Ascending aorta (tissue), 2 donors: ENCODE measurements at regions not wholly inside any gene's neighbourhood (a gene's known extent, or its start where the extent isn't known, plus 50 kb on each side); places are given as distances from the start of the nearest gene placed in this dataset.

Experiments used
- DNase-seq, 2 donors: peaks; one replicate each; pipeline ENCODE4 v3.0.0-alpha.2; 2019; ENCODE audit warnings: low spot score in 2 of 2
- H3K27ac ChIP-seq, 2 donors: fragments of 200-600 bp; sonication (generic); one replicate each; pipeline ENCODE4 v1.5.1; 2016 to 2017; ENCODE audit warnings: mild to moderate bottlenecking in 1 of 2
- H3K27me3 ChIP-seq: fragments of 200-600 bp; sonication (generic); one replicate; pipeline ENCODE4 v1.5.1; 2017
- H3K36me3 ChIP-seq, 2 donors: fragments of 200-600 bp; sonication (generic); one replicate each; pipeline ENCODE4 v1.5.1; 2016
- H3K4me1 ChIP-seq, 2 donors: fragments of 200-600 bp; sonication (generic); one replicate each; pipeline ENCODE4 v1.5.1; 2016 to 2017; ENCODE audit warnings: mild to moderate bottlenecking in 1 of 2
- H3K4me3 ChIP-seq, 2 donors: fragments of 200-600 bp; sonication (generic); one replicate each; pipeline ENCODE4 v1.5.1; 2016 to 2017; ENCODE audit warnings: mild to moderate bottlenecking in 1 of 2
- H3K9me3 ChIP-seq, 2 donors: fragments of 200-600 bp; sonication (generic); one replicate each; pipeline ENCODE4 v1.5.1; 2016
- CTCF ChIP-seq, 3 experiments: fragments of 200-600 bp in 2 of 3; fragments of 450-650 bp in 1 of 3; sonication (generic) in 2 of 3; IDR thresholded peaks; one replicate each; pipeline ENCODE4 v1.5.1; 2016 to 2019; ENCODE audit warnings: antibody characterized with exemption in 3 of 3, mild to moderate bottlenecking in 1 of 3, moderate library complexity in 1 of 3
- intact Hi-C: fragments of 100-400 bp; cut with DNase I; formaldehyde crosslinking; loops from one replicate; pipeline ENCODE4 v1.15.1; 2023

GRCh38 chr1:4565801-4566449, 88.5 kb upstream of the AJAP1 start:
- no peaks in the 10 kb centered on the region for H3K9me3 ChIP-seq
- H3K4me1 ChIP-seq, result no peaks in the 10 kb centered on the region
- intact Hi-C loops, result no loop called here
- H3K36me3 ChIP-seq, result no peaks in the 10 kb centered on the region
- TF ChIP-seq CTCF (IDR thresholded peaks at IDR 0.05), result no peak
- DNase-seq, result no peak
- H3K27ac ChIP-seq, result no peak overlapping the region
- no peaks in the 10 kb centered on the region for H3K27me3 ChIP-seq
- H3K4me3 ChIP-seq, result no peak overlapping the region

GRCh38 chr1:4571263-4571662, 83.1 kb upstream of the AJAP1 start:
- H3K27me3 ChIP-seq, result no peaks in the 10 kb centered on the region
- DNase-seq, result no peak
- no peak for TF ChIP-seq CTCF (IDR thresholded peaks at IDR 0.05)
- no peak overlapping the region for H3K27ac ChIP-seq
- H3K9me3 ChIP-seq, result no peaks in the 10 kb centered on the region
- intact Hi-C loops, result no loop called here
- H3K36me3 ChIP-seq, result no peaks in the 10 kb centered on the region
- no peaks in the 10 kb centered on the region for H3K4me1 ChIP-seq
- no peak overlapping the region for H3K4me3 ChIP-seq

- H3K4me1 ChIP-seq, result no peaks in the 10 kb centered on the region
- H3K9me3 ChIP-seq, result no peaks in the 10 kb centered on the region
- intact Hi-C loops, result no loop called here
- H3K4me3 ChIP-seq, result no peak overlapping the region
- no peak for TF ChIP-seq CTCF (IDR thresholded peaks at IDR 0.05)
- H3K27me3 ChIP-seq, result no peaks in the 10 kb centered on the region
- H3K36me3 ChIP-seq, result no peaks in the 10 kb centered on the region
- no peak overlapping the region for H3K27ac ChIP-seq
- DNase-seq, result no peak
These were observed 80.9 kb upstream of the AJAP1 start for GRCh38 chr1:4573526-4573925.

- no peak for TF ChIP-seq CTCF (IDR thresholded peaks at IDR 0.05)
- Histone ChIP-seq H3K27me3 (no peaks in the 10 kb centered on the region), H3K4me1 (no peaks in the 10 kb centered on the region), H3K36me3 (no peaks in the 10 kb centered on the region), H3K27ac (no peak overlapping the region), H3K9me3 (no peaks in the 10 kb centered on the region), H3K4me3 (no peak overlapping the region)
- intact Hi-C loops, result no loop called here
- no peak for DNase-seq
These were observed 72.6 kb upstream of the AJAP1 start for GRCh38 chr1:4581807-4582206.

GRCh38 chr1:4584449-4584848, 70.0 kb upstream of the AJAP1 start:
- no peaks in the 10 kb centered on the region for H3K36me3 ChIP-seq
- no peaks in the 10 kb centered on the region for H3K27me3 ChIP-seq
- TF ChIP-seq CTCF (IDR thresholded peaks at IDR 0.05), result no peak
- H3K9me3 ChIP-seq, result no peaks in the 10 kb centered on the region
- intact Hi-C loops, result no loop called here
- no peak overlapping the region for H3K4me3 ChIP-seq
- DNase-seq, result no peak
- no peaks in the 10 kb centered on the region for H3K4me1 ChIP-seq
- no peak overlapping the region for H3K27ac ChIP-seq

- H3K36me3 ChIP-seq, result no peaks in the 10 kb centered on the region
- peak in 1 of 3 experiments; percentile 19 for TF ChIP-seq CTCF (IDR thresholded peaks at IDR 0.05)
- H3K4me1 ChIP-seq, result no peaks in the 10 kb centered on the region
- intact Hi-C loops, result no loop called here
- H3K4me3 ChIP-seq, result no peak overlapping the region
- H3K27ac ChIP-seq, result no peak overlapping the region
- DNase-seq, result no peak
- no peaks in the 10 kb centered on the region for H3K27me3 ChIP-seq
- H3K9me3 ChIP-seq, result no peaks in the 10 kb centered on the region
These were observed 69.2 kb upstream of the AJAP1 start for GRCh38 chr1:4585216-4585615.
